DMS 273 (cell line): ENCODE measurements at regions not wholly inside any gene's neighbourhood (a gene's known extent, or its start where the extent isn't known, plus 50 kb on each side); places are given as distances from the start of the nearest gene placed in this dataset.

Experiments used
- DNase-seq: peaks from one replicate; lab custom pipeline; 2025; ENCODE audit not compliant: unreplicated experiment; lab: John Stamatoyannopoulos, UW

DNA sequence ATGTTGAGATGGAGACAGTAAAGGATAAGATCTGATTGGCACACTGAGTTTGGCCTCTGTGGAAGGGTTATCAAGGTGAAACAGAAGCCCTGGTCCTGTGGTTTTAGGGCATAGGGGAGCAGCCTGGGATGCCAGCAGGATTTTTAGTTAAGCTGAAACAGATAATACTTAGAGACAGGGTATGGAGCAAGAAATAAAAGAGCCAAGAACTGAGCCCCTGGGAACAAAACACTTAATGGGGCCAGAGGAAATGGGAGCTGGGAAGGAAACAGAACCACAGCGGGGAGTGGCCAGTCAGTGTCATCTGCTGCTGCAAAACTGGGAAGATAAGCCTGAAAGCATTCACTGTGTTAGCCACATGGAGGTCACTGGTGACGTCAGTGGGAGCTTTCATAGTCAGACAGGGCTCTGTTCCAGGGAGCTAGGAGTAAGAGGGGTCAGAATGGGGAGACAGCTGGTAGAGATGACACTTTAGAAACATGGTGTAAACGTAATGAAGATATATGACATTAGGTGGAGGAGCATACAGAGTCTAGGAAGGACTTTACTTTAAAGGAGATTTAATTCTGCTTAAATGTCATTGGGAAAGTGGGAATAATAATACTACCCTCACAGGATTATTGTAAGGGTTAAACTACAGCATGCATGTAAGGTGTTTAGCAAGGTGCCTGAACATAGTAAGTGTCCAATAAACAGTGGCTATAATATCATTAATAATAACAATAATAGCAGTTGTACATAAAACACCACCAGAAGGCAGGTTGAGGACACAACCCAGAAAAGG, 172.7 kb upstream of the CTNNB1 start:
- DNase-seq: peak; percentile 58

DNA sequence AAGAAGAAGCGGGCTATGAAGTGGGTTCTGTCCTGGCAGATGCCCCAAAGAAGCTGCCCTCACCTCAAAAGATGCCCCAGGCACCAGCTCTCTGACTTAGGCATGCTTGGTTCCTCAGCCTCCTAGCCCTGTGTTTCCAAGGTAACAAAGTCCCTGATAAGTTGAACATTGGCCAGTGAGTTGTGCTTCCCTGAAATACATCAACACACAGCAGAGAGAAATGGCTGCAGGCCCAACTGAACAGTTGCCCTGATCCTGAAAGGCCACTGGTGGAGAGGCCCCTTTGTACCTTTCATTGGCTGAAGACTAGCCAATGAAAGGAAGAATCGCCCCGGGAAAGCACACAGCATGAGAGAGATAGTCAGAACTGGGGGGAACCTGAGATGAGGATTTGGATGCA, 169.9 kb upstream of the CTNNB1 start:
- peak; percentile 7 for DNase-seq

DNA sequence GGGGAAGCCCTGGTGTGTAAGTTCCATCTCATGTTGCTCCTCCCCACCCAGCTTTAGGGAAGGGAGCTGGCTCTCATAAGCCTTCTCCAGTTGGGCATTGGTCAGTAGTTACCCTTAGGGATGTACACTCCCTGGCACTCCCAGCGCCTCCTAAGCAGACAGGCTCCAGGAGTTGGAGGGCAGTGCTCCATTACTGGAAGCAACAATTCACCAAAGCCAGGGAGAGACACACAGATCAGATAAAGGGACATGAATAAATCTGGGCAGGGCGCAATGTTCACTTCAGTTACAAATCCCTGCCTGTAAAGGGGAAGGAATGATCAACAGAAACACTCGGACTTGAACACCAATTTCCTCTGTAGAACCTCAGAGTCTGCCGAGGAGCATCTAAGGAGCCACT, 169.1 kb upstream of the CTNNB1 start:
- no peak for DNase-seq

DNA sequence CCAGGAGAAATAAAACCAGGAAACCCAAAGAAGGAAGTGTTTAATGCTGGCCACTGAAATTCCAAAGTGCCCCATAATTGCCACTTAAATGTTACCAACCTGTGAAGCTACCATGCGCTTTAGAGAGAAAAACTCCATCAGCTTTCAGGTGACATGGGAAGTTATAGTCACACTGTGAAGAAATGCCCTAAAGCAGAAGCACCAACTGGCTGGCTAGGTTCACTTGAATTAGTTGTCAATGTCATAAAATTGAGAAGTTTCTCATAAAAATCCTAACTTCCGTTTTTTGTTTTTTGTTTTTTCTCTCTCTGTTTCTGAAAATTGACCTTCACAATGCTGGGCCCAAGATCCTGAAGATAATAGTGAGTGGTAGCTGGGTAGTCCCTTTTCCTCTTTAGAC, 167.9 kb upstream of the CTNNB1 start:
- DNase-seq: no peak

DNA sequence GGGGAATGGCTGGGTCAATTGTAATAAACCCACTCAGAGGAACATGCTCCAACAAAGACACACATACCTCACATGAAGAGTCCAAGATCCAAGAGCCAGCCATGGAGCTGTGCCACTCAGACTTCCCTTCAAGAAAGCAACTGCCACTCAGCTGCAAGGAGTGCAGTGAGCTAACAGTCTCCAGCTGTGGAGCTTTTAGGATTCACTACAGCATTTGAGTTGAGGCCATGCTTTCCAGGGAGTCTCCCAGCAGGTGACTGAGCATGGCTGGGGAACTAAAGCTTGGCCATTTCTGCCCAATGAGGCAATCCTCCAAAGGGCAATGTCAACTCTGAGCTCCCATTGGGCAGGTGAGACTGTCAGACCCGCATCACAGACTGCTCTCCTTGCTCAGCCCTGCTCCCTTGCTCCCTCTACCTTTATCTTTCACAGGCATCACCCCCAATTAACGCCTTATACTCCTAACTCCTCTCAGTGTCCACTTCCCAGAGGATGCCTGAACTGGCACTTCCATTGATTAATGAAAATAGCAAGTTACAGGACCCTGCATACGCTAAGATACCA, 165.3 kb upstream of the CTNNB1 start:
- no peak for DNase-seq

DNA sequence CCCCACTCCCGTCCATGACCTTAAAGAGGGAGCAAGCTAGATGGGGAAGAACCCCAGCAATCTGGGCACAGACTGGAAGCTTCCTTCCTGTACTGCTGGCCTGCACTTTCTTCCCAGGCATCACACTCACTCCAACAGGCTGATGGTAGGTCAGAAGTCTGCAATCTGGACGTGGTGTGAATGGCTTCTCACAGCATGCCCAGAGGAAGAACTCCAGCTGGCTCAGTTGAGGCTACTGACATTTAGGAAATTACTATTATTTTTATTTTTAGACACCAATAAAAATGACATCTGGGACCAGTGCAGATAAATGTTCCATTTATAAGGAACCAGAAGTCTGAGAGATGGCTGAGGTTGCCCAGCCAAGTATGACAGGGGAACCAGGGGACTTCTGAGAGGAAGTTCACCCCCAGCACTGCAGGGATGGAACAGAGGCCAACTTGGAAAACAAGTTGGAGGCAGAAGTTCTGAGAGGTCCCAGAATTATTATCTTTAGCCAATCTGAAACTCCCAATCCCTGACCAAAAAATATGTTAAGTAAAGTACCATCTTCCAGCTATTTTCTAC, 163.8 kb upstream of the CTNNB1 start:
- no peak for DNase-seq

DNA sequence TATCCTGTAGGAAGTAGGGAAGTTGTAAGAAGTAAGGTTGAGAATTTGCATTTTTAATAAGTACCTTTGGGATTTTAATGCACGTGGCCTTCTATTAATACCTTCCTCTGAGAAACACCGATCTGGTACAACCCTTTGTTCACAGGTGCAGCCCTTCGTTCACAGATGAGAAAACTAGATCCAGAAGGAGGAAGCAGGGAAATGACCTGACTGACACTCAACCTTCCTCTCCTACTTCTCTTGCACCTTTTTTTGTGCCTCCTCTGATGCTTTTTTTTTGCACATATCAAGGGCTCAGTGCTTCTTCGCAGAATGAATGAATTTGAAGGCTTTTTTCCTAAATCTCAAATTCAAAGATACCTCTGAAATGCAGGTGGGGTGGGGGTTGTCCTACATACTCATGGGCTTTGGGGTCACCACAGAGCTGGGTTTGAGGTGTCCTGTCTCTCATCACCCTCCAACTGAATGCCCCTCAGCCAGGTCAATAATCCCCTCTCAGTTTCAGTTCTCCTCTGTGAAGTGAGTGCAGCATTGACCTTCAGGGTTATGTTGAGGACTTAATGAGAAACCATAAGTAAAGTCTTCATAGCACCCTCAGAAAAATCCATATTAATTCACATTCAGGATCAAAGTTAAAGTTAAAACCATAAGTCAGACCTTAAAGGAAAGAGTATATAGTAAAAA, 161.5 kb upstream of the CTNNB1 start:
- no peak for DNase-seq

DNA sequence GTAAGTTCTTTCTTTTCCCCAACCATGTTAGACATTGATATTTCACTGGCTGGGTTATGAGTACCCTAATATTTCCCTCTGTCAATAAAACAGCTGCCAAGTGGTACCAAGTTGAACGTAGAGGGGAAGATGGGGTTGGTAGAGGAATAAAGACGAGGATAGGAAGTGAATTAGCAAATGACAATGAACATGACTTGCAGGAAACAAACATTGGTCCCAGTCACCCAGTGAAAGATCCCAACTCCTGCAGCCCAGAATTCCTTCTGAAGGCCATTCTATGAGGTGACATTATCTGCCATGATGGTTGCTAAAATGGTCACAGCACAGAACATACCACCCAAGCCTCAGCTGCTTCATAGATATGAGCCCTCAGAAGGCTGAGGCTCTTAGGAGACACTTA, 159.0 kb upstream of the CTNNB1 start:
- DNase-seq: no peak

DNA sequence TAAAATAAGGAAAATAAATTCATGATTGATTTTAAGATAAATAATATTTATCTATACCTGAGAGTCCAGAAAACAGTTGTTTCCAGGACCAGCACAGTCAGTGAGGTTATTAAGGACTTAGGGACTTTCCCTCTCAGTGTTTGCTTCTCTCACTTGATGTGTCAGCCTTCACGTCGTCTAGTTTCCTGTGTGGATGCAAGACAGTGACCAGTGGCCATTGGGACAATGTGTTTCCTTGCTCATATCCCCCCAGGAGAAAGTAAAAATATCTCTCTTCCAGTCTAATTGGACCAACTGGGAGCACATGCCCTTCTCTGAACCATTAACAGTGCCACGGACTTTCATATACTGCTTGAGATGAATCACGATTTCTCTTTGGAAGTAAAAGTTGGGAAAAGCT, 157.8 kb upstream of the CTNNB1 start:
- DNase-seq: no peak

DNA sequence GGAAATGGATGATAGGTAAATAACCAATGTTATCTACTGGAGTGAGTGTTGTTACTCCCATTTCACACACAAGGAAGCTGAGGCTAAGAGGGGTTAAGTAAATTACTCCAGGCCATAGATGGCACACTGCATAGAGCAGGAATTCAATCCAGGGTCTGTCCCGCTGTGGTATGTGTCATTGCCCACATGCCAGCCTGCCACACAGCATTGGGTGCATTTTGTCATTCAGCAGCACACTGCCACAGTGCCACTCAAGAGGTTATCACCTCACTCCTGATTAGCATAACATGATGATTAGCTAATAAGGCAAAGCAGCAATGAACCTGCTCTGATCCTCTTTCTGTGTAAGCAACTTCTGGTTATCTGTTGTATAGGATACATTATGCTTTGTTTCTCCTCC, 157.4 kb upstream of the CTNNB1 start:
- DNase-seq: no peak

DNA sequence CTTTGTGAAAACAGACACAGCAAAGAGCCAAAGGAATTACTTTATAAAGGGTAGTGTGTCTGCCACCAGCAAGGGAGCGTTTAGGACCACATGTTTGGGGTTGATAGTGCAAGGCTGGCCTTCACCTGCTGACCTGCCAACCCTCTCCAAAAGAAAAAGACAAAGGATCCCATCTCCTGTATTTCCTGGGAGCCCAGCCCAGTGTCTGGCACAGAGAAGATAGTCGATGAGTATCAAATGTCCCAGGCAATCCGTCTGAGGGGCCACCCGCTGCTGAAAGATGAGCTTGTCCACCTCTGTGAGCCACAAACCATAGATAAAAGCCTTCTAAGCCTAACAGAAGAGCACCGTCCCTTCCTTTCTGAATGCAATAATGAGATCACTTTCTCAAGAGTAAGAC, 154.8 kb upstream of the CTNNB1 start:
- no peak for DNase-seq

DNA sequence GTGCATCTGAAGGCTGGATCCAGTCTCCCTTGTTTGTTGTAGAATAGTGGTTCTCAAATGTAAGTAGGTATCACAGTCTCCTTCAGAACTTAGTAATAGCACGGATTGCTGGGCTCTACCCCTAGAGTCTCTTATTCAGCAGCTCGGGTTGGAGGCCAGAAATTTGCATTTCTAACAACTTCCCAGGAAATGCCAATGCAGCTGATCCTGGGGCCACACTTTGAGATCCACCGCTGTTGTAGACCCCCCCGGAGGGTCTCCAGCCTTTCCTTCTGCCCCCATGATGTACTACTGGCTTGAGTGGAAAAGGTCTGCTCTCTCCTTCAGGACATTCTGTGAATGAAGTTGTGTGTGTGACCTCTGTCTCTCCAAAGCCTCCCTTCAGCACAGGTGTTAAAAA, 153.8 kb upstream of the CTNNB1 start:
- no peak for DNase-seq

DNA sequence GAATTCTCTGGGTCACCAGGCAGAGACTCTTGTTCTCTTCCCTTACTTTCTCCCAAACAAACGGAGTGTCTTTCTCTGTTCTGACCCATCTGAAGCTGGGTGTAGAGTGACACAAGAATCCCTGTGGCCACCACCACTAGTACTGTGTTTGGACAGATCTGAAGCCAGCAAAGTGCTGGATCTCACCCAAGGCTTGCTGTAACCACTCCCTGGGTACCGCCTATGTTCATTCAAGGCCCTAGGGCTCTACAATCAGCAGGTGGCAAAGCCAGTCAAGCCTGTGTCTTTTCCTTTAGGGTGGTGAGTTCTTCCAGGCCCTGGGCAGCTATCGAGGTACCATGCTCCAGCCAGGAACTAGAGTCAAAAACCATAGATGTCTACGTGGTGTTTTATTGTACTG, 149.2 kb upstream of the CTNNB1 start:
- DNase-seq: no peak

DNA sequence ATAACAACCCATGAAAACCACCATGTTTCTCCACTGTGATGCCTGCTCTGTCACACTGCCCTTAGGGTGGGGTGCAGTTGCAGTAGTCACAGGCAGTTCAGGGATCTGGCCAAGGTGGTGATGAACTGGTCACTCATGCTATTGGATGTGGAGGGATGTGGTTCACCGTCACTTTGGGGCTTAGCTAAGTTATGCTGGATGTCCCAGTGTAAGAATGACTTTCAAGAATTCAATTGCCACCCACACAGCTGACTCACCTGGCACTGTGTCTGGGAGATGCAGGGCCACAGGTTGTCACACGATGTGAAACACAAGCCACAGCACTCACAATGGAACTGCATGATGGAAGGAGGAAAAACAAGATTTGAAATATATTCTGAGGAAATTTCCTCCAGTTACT, 146.1 kb upstream of the CTNNB1 start:
- no peak for DNase-seq

DNA sequence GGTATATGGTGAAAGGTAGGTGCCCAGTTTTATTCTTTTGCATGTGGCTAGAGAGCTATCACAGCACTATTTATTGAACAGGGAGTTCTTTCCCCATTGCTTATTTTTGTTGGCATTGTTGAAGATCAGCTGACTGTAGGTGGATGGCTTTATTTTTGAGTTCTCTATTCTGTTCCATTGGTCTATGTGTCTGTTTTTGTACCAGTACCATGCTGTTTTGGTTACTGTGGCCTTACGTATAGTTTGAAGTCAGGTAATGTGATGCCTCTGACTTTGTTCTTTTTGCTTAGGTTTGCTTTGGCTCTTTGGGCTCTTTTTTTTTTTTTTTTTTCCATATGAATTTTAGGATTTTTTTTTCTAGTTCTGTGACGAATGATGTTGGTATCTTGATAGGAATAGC, 139.2 kb upstream of the CTNNB1 start:
- DNase-seq: no peak

DNA sequence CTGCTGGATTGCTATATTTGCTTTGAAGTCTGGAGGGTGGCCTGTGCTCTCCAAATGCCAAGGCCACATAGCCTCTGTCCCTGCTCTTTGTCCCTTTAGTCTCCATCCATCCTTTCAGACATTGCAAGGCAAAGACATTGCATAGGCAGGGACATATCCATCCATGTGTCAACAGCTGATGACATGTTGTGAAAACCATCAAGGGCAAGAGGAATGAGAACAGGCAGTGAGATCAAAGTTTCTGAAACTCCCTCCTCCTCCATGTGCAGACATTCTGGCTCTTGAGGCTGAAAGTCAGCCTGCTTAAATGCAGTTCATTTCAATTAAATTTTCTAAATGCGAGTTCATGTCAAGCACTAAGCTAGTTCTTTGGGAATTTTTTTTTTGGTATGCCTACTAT, 135.2 kb upstream of the CTNNB1 start:
- no peak for DNase-seq

DNA sequence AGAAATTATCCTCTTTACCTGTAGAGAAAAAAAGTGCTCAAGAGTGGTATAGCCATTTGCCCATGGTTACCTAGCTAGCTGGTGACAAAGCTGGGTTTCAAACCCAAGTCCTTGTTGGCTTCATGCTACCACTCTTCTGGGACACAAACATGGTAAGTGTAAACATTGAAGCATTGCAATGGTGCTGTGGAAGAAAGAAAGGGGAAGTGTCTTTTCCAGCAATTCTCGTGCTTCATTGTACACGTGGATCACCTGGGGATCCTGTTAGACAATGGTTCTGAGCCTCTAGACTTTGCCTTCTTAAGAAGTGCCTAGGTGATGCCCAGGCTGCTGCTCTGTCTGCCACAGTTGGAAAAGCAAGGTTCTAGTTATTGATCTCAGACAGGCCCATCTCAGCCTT, 134.8 kb upstream of the CTNNB1 start:
- no peak for DNase-seq

DNA sequence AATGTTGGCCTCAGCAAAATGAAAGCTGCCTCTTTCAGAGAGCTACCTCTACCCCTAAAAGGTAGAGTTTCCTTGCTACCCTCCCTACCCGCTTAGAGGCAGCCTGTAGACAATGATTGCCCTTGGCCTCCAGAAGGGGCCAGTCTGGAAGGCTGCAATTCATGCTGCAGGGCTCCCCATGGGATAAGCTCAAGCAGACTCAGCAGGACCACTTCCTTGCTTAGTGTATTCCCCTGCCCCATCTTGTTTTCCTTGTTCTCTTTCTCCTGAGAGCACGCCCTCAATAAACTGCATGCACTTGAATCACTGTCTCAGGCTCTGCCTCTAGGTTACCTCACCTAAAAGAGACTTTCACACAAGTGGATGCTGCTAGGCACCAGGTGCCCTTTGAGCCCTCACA, 134.0 kb upstream of the CTNNB1 start:
- DNase-seq: no peak

DNA sequence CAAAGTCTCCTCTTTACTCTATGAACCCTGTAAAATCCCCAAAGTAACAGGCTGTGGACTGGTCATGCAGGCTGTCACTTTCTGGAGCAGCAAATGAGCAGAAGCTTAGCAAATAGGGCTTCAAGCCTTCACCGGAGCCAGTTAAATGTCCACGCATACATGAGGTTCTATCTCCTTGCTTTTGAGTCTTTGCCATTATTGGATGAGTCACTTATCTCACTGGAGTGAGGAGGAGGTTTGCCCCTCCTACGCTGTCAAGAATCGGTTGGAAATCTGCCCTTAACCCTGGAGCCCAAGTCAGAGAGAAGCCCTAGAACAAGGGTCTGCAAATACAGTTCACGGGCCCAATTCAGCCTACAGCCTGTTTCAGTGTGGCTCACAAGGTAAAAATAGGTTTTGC, 126.1 kb upstream of the CTNNB1 start:
- no peak for DNase-seq

DNA sequence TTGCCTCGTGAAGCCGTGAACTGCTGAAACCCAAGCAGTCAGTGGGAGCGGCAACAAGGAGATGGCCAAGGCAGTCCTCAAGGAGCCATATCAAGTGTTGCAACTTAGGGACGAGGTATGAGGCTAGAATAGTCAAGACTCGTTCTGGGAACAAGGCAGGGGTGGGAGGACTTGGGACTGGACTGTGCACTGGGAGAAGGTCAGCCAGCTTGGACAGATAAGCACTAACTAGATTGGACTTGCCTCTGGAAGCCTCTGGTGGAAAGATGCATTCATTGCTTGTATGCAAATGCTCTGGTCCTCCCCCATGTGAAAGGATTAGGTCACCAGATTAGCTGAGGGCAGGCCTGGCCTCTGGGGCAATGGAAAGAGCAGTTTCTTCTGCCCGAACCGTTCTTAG, 123.3 kb upstream of the CTNNB1 start:
- peak; percentile 1 for DNase-seq

DNA sequence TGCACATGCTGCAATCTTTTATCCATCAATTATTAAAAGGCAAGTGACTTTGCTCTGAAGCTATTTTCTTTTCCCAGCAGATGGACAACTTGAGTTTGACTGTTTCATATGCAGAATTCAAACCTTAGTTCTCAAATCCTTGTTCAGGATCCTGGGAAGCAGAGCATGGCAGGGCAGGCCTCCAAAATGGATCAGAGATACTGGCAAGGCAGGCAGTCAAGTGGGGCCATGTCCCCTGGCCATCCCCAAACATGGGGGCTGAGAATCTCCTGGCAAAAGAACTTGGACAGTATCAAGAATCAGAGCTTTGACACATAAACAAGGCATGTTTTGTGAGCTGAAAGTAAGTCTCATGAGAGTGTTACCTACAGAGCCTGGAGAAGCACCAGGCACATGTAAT, 122.9 kb upstream of the CTNNB1 start:
- no peak for DNase-seq

DNA sequence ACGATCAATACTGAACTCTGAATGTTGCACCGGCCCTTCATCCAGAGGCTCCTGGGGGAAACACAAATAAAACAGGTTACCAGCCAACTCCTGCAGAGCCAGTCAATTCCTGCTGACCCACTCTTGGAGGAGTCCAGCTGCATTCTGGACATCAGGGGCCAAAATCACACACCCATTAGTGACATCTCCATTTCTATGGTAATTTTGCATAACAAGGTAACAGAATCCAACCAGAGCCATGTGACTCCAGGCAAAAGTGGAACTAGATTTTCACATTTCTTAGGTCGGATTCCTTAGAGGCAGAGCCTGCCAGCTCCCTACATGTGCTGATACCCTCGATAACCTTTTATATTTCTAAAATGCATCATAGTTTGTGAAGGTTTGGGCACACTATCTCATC, 119.2 kb upstream of the CTNNB1 start:
- no peak for DNase-seq
